AG04449 (cell line): ENCODE measurements at regions not wholly inside any gene's neighbourhood (a gene's known extent, or its start where the extent isn't known, plus 50 kb on each side); places are given as distances from the start of the nearest gene placed in this dataset.

Source experiments
- CTCF ChIA-PET: fragments of 350-600 bp; formaldehyde crosslinking; extraction: SDS; loops from one replicate; lab custom pipeline; 2021; ENCODE audit warnings: antibody characterized with exemption; lab: Yijun Ruan, JAX
- POLR2A ChIA-PET: fragments of 400-600, 350-600 bp; formaldehyde crosslinking; extraction: SDS; loops from one replicate; lab custom pipeline; 2020; ENCODE audit warnings: antibody characterized with exemption, inconsistent platforms; lab: Yijun Ruan, JAX
- DNase-seq: peaks from one replicate; pipeline ENCODE4 v3.0.0-alpha.2; 2010; ENCODE audit warnings: low read depth, low spot score
- H3K4me3 ChIP-seq: 2 replicates; pipeline ENCODE4 v1.5.1; 2011; ENCODE audit warnings: low read depth, mild to moderate bottlenecking, control low read depth, low read length
- CTCF ChIP-seq: IDR thresholded peaks from one replicate; pipeline ENCODE4 v1.5.1; 2011; ENCODE audit warnings: mild to moderate bottlenecking, moderate library complexity, low read length, control low read depth, inconsistent platforms; ENCODE audit not compliant: insufficient read depth; ENCODE audit errors: missing control alignments

- ChIA-PET CTCF (no interaction called here), POLR2A (no interaction called here)
- DNase-seq, result no peak
- TF ChIP-seq CTCF, result no peak
- no peak overlapping the region for H3K4me3 ChIP-seq
Observed at GRCh38 chr19:29021232-29021916, 191.6 kb downstream of the UQCRFS1 start.

GRCh38 chr19:29019403-29019802, 193.5 kb downstream of the UQCRFS1 start:
- ChIA-PET POLR2A (no interaction called here), CTCF (no interaction called here)
- TF ChIP-seq CTCF, result no peak
- no peak for DNase-seq
- no peak overlapping the region for H3K4me3 ChIP-seq

- ChIA-PET POLR2A (no interaction called here), CTCF (no interaction called here)
- DNase-seq, result no peak
- no peak for TF ChIP-seq CTCF
- no peak overlapping the region for H3K4me3 ChIP-seq
Observed at GRCh38 chr19:29018542-29018941, 194.4 kb downstream of the UQCRFS1 start.

GRCh38 chr19:29017788-29018187, 195.2 kb downstream of the UQCRFS1 start:
- no peak overlapping the region for H3K4me3 ChIP-seq
- no peak for DNase-seq
- POLR2A ChIA-PET, result no interaction called here
- TF ChIP-seq CTCF, result no peak
- CTCF ChIA-PET, result no interaction called here

- TF ChIP-seq CTCF, result no peak
- H3K4me3 ChIP-seq, result no peak overlapping the region
- CTCF ChIA-PET, result no interaction called here
- no peak for DNase-seq
- POLR2A ChIA-PET, result no interaction called here
Observed at GRCh38 chr19:29016926-29017760, 195.8 kb downstream of the UQCRFS1 start.

- H3K4me3 ChIP-seq, result no peak overlapping the region
- DNase-seq, result no peak
- TF ChIP-seq CTCF, result no peak
- ChIA-PET CTCF (no interaction called here), POLR2A (no interaction called here)
Observed at GRCh38 chr19:29016353-29016752, 196.6 kb downstream of the UQCRFS1 start.
